ENCODE measurements at regions not wholly inside any gene's neighbourhood (a gene's known extent, or its start where the extent isn't known, plus 50 kb on each side); places are given as distances from the start of the nearest gene placed in this dataset.

DNA sequence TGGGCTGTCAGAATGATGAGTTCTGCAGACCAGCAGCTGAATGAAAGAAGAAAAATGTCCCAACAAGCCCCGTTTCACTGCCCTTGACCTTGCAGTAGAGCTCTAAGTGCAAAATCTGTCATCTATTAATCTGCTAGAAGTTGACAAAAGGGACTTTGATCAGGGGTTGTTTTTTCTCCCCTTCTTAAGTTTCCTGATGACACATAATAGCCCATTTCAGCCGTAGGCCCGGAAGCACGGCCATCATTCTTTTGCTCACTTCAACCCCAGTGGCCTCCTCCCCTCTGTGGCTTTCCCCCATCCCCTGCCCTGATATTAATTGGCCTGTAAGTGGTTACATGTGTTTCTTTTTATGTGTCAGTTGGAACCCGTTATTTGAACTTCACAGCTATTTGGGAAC lies 298.9 kb downstream of the RPLP1 start:
- peaks cover 0 to 17% (median 11%) of the 10 kb centered on the region in 3 donors for H3K36me3 Mint-ChIP-seq
- H3K27me3 Mint-ChIP-seq (ENCODE audit: low read depth in 3 of 3): peaks cover 16 to 47% (median 30%) of the 10 kb centered on the region in 3 donors
- H3K4me1 Mint-ChIP-seq: peaks cover 22 to 55% of the 10 kb centered on the region in 2 donors
- H3K27ac Mint-ChIP-seq: no peak overlapping the region
- peak overlapping the region in 2 of 5 donors; percentile 30 to 52 for H3K4me3 Mint-ChIP-seq
- H3K9me3 Mint-ChIP-seq: peaks cover 2 to 20% (median 10%) of the 10 kb centered on the region in 6 donors
- DNase-seq: peak in 1 of 3 donors; percentile 38

DNA sequence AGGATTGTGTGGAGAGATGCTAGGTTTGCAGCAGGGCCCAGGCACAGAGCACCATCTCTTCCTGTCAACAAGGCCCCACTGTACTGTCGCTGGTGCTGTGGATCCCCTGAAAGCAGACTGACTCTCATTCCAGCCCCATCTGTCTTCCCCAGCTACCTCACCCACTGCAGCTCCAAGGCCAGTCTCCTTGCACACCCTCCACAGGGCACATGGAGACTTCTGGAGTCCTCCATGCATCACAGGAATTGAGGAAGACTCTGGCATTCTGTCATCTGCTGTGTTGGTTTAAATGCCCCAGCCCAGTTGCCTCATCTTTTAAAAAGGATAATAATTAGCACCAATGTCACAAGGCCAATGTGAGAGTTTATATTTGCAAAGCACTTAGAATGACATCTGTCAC lies 301.2 kb downstream of the RPLP1 start:
- H3K27me3 Mint-ChIP-seq (ENCODE audit: low read depth in 3 of 3): peaks cover 27 to 40% (median 32%) of the 10 kb centered on the region in 3 donors
- H3K4me3 Mint-ChIP-seq: peak overlapping the region in 2 of 5 donors; percentile 3 to 8
- H3K27ac Mint-ChIP-seq: no peak overlapping the region
- peaks cover 0 to 17% (median 11%) of the 10 kb centered on the region in 3 donors for H3K36me3 Mint-ChIP-seq
- peaks cover 2 to 20% (median 10%) of the 10 kb centered on the region in 6 donors for H3K9me3 Mint-ChIP-seq
- H3K4me1 Mint-ChIP-seq: peaks cover 41 to 67% of the 10 kb centered on the region in 2 donors
- DNase-seq: no peak

DNA sequence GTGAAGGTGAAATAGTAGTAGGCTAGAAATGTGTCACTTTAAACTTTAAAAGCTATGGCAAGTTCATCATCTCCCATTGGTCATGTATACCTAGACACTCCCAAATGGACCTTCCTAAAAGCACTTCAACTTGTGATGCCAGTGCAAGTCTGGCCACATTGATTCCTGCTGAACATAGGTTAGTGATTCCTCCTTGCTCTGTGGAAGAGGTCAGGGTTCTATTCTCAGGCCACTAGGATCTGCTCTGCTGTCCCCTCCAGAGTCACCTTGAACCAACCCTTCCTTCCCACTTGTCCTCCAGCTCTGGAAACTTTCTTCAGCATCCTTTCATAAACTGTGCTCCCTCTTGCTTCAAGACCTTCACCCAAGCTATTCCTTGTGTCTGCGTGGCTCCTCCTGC lies 301.7 kb downstream of the RPLP1 start:
- H3K9me3 Mint-ChIP-seq: peaks cover 2 to 20% (median 10%) of the 10 kb centered on the region in 6 donors
- H3K4me1 Mint-ChIP-seq: peaks cover 45 to 70% of the 10 kb centered on the region in 2 donors
- DNase-seq: no peak
- H3K36me3 Mint-ChIP-seq: peaks cover 0 to 17% (median 11%) of the 10 kb centered on the region in 3 donors
- H3K27ac Mint-ChIP-seq: no peak overlapping the region
- peak overlapping the region in 2 of 5 donors; percentile 11 to 12 for H3K4me3 Mint-ChIP-seq
- H3K27me3 Mint-ChIP-seq (ENCODE audit: low read depth in 3 of 3): peaks cover 31 to 42% (median 36%) of the 10 kb centered on the region in 3 donors

DNA sequence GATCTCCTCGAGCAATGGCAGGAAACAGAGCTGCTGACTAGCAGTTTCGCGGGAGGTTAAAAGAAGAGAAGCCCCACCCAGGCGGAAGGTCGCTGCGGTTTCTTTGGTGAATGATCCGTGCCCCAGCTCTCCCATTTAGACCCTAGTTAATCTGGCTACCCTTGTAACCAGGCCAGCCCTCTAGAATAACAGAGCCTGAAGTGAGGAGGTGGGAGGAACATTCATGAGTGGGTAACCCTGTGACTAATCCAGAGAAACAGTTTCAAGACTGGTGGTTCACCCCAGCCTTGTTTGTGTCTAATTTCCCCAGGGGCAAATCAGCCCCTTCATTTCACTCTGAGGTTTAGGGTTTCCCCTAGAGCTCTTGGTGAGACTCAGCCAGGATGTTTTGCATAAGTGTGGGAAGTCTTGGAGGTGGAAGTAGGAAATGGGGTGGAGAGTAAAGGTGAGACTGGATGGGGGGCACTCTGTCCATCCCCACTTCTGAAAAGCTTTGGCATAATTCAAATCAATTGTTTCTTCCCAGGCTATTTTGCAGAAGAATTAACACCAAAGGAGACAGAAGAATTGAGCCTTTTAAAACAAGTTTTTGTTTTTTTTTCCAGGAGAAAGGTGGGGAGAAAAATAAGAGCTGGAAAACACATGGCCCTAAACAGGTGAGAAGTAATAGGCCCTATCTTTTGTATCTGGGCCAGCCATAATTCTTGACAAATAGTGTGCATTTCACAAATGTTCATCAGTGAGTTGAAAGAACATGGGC lies 303.1 kb downstream of the RPLP1 start:
- Mint-ChIP-seq H3K4me1 (peaks cover 59 to 74% of the 10 kb centered on the region in 2 donors), H3K9me3 (peaks cover 2 to 20% (median 10%) of the 10 kb centered on the region in 6 donors), H3K36me3 (peaks cover 0 to 14% (median 11%) of the 10 kb centered on the region in 3 donors), H3K27ac (peak overlapping the region; percentile 64 to 92 (median 84)), H3K4me3 (peak overlapping the region; percentile 59 to 89 (median 74)), H3K27me3 (ENCODE audit: low read depth in 3 of 3) (peaks cover 36 to 39% (median 37%) of the 10 kb centered on the region in 3 donors)
- peak; percentile 62 to 71 (median 66) for DNase-seq

DNA sequence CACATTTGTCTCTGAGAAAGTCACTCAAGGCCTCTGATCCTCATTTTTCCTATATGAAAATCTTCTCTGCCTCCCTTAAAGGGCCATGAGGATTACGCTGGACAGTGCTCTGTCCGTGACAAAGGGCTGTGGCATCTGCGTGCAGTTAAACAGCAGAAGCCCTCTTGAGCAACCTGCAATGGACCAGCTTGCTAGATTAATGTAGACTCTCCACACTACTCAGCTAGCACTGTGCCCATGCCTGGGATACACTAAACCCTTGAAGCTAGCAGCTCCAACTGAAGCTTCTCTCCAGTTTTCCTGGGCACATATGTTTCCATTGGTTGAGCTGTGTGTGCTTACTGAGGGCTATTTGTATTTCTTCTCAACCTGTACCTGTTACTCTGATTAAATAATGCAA lies 303.8 kb downstream of the RPLP1 start:
- Mint-ChIP-seq H3K4me3 (peak overlapping the region in 3 of 5 donors; percentile 74 to 89 (median 82)), H3K36me3 (peaks cover 0 to 14% (median 6%) of the 10 kb centered on the region in 3 donors), H3K9me3 (peaks cover 2 to 20% (median 11%) of the 10 kb centered on the region in 6 donors), H3K27ac (peak overlapping the region in 2 of 6 donors; percentile 50 to 90), H3K4me1 (peaks cover 66 to 81% of the 10 kb centered on the region in 2 donors), H3K27me3 (ENCODE audit: low read depth in 3 of 3) (peaks cover 40 to 45% (median 42%) of the 10 kb centered on the region in 3 donors)
- DNase-seq: no peak

DNA sequence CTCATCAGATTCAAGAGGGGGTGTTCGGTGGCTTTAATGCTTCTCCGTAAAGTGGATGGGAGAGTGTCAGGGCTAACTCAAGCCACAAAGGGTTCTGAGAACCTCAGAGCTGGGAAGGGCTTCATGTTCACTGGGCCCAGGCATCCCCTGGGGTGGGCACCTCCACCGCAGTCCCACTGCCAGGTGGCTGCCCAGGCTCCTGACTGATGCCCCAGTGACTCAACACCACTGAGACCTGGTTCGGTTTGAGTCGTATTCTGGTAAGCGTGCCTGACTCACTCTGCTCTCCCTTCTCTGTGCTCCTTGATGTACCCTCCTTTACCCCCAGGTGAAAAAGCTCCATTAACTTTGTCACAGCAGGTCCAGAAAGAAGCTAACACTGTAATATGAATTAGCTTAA lies 304.6 kb downstream of the RPLP1 start:
- peaks cover 0 to 14% (median 6%) of the 10 kb centered on the region in 3 donors for H3K36me3 Mint-ChIP-seq
- peaks cover 2 to 20% (median 11%) of the 10 kb centered on the region in 6 donors for H3K9me3 Mint-ChIP-seq
- H3K4me1 Mint-ChIP-seq: peaks cover 71 to 88% of the 10 kb centered on the region in 2 donors
- peaks cover 37 to 42% (median 40%) of the 10 kb centered on the region in 3 donors for H3K27me3 Mint-ChIP-seq (ENCODE audit: low read depth in 3 of 3)
- peak overlapping the region in 5 of 6 donors; percentile 43 to 83 (median 51) for H3K27ac Mint-ChIP-seq
- no peak for DNase-seq
- H3K4me3 Mint-ChIP-seq: peak overlapping the region in 3 of 5 donors; percentile 11 to 89 (median 48)

DNA sequence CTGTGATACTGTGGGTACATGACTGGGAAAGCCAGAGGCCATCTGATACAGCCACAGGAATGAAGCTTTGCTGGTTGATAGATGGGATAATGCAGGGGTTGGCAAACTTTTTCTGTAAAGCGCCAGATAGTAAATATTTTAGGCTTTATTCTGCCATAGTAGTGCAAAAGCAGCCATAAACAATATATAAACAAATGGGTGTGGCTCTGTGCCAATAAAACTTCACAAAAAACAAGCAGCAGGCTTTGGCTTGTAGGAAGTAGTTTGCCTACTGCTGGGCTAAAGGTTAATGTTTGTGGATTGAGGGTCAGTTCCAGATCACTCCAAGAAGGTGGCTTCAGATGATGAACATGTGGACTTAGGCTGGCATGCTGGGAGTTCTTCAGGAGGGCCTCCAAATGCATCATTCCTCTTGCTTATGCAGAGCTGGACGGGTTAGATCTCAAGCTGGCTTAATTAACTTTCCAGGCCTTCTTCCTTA lies 305.7 kb downstream of the RPLP1 start:
- H3K9me3 Mint-ChIP-seq: peaks cover 0 to 13% (median 5%) of the 10 kb centered on the region in 6 donors
- peaks cover 0 to 9% (median 0%) of the 10 kb centered on the region in 3 donors for H3K36me3 Mint-ChIP-seq
- H3K27me3 Mint-ChIP-seq (ENCODE audit: low read depth in 3 of 3): peaks cover 35 to 39% (median 36%) of the 10 kb centered on the region in 3 donors
- H3K27ac Mint-ChIP-seq: peak overlapping the region; percentile 56 to 96 (median 91)
- peak overlapping the region; percentile 31 to 75 (median 60) for H3K4me3 Mint-ChIP-seq
- no peak for DNase-seq
- H3K4me1 Mint-ChIP-seq: peaks cover 71 to 88% of the 10 kb centered on the region in 2 donors

DNA sequence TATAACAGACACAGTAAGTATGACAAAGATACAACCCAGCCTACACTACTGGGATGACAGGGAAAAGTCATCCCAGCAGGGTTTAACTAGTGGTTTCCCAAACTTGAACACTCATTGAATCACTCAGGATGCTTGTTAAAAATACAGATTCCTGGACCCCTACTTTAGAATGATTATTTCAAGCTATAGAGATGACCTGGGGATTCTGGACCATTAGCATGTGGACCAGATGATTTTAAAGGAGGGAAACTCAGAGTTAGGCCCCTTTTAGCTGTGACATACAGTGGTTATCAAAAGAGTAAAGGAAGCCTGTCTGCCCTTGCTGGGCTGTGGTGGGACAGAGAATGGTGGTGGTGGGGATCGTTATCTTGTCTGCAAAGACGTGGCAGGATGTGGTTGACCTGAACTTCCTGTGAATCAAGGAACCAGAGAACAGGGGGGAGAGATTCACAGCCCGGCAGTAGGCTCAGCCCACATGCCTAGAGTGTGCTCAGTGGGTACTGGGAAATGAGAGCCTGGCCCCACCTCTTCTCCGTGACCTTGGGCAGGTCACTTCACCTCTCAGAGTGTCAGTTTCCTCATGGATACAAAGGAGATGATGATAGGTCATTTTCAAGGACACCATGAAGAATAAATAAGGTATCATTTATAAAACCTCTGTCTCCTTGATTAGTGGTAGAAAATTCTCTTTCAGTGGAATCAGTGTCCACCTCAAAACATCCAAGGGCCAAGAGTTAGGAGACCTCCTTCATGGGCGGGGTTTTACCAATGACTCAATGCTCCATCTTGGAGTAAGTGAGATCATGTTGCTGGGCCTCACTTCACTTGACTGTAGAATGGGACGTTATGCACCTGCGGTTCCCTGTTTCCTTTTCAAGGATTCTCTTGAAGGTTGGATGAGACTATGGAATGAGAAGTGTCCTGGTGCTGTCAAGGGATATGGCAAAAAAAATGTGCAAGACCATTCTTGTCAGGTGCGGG lies 306.5 kb downstream of the RPLP1 start:
- Mint-ChIP-seq H3K36me3 (peaks cover 0 to 5% (median 0%) of the 10 kb centered on the region in 3 donors), H3K4me1 (peaks cover 71 to 80% of the 10 kb centered on the region in 2 donors), H3K4me3 (peak overlapping the region; percentile 48 to 75 (median 60)), H3K9me3 (peaks cover 0 to 5% (median 2%) of the 10 kb centered on the region in 6 donors), H3K27me3 (ENCODE audit: low read depth in 3 of 3) (peaks cover 32 to 39% (median 36%) of the 10 kb centered on the region in 3 donors), H3K27ac (peak overlapping the region; percentile 56 to 96 (median 91))
- peak; percentile 95 to 96 (median 96) for DNase-seq

DNA sequence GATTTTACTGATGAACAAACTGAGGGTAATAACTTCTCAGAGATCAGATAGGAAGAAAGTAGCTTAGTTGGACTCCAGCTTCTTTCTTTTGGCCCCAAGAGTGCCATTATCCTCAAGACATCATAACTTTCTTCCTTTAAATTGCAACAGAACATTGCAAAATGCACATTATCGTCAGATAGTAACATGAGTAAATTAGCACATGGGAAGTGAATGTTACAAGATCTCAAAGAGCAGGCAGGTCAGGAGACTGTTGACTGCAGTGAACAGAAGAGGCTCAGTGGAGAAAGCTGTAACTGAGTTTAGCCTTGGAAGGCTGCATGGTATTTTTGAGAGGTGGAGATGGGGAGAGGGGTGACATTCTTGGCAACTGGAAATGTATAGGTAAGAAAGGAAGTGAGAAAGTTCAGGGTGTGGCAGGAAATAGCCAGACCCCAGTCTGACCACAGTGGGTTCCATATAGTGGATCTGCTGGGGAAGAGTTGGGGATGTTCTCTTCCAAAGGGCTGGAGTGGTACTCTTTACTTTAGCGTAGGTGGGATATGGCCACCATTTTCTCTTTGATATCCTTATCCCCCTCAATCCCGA lies 307.7 kb downstream of the RPLP1 start:
- peaks cover 0 to 2% (median 0%) of the 10 kb centered on the region in 6 donors for H3K9me3 Mint-ChIP-seq
- H3K27me3 Mint-ChIP-seq (ENCODE audit: low read depth in 3 of 3): peaks cover 30 to 38% (median 31%) of the 10 kb centered on the region in 3 donors
- no peaks in the 10 kb centered on the region for H3K36me3 Mint-ChIP-seq
- H3K4me1 Mint-ChIP-seq: peaks cover 61 to 68% of the 10 kb centered on the region in 2 donors
- H3K4me3 Mint-ChIP-seq: peak overlapping the region; percentile 33 to 72 (median 60)
- no peak for DNase-seq
- peak overlapping the region; percentile 63 to 96 (median 90) for H3K27ac Mint-ChIP-seq

DNA sequence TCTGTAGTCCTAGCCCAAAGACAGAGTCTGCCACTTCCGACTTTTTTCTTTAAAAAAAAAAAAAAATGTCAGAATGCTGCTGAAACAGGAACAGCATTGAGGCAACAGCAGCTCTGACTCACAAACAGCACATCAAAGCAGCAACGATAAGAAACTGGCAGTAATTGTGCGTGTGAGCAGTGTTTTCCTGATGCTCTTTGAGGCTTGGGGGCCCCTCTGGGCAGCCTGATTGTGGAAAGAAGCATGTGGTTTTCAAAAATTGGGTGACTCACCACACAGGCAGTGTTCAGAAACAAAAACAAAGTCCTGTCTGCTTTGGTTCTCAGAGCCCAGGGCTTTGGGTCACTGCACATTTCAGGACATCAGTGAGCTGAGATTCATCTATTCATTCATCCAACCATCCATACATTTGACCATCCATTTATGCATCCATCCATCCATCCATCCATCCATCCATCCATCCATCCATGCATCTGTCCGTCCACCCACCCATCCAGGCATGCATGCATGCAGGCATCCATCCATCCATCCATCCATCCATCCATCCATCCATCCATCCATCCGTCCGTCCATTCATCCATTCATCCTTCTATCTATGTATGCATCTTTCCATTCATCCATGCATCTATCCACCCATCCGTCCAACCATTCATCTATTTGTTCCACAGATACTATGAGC lies 308.4 kb downstream of the RPLP1 start:
- peaks cover 0 to 2% (median 0%) of the 10 kb centered on the region in 6 donors for H3K9me3 Mint-ChIP-seq
- peak; percentile 82 to 85 (median 84) for DNase-seq
- H3K27me3 Mint-ChIP-seq (ENCODE audit: low read depth in 3 of 3): peaks cover 30 to 34% (median 31%) of the 10 kb centered on the region in 3 donors
- peaks cover 54 to 61% of the 10 kb centered on the region in 2 donors for H3K4me1 Mint-ChIP-seq
- peak overlapping the region; percentile 79 to 96 (median 90) for H3K27ac Mint-ChIP-seq
- H3K36me3 Mint-ChIP-seq: no peaks in the 10 kb centered on the region
- peak overlapping the region; percentile 43 to 72 (median 61) for H3K4me3 Mint-ChIP-seq

DNA sequence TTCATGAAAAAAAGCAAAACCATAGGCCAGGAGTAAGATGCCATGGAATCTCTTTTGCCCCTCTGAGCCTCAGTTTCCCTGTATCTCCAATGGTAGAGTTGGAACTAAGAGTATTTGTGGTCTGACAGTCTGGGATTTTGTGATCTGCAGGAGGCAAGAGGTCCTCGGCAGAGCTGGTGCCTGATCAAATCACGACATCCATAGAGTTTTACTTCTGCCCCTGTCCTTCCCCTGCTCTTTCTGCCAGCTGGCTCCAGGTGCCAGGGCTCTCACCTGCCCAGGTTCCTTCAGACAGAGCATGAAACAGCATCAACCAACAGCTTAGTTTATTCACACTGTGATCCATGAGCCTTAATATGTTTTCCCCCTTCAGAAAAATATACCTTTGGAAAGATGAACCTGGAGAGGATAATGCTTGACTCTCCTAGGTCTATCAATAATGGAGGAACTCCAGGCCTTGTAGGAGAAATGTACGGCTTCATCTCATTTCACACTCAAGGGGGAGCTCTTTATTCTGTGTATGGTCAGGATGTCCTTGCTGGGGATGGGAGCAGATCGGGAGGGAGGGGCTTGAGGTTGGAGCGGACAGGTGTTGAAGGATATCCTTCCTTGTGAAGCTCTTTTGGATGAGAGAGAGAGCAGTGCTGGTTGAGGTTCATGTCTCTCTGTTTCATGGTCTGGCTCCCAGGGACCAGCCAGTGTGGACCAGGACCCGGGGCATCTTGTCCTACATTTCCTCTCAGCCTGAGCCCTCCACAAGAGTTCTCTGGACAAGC lies 309.9 kb downstream of the RPLP1 start:
- Mint-ChIP-seq H3K4me3 (no peak overlapping the region), H3K9me3 (peaks cover 0 to 3% (median 0%) of the 10 kb centered on the region in 6 donors), H3K27me3 (ENCODE audit: low read depth in 3 of 3) (peaks cover 32 to 36% (median 33%) of the 10 kb centered on the region in 3 donors), H3K4me1 (peaks cover 40 to 46% of the 10 kb centered on the region in 2 donors), H3K27ac (no peak overlapping the region), H3K36me3 (no peaks in the 10 kb centered on the region)
- no peak for DNase-seq

All from immature natural killer cell (primary cell).